ENCODE measurements at regions not wholly inside any gene's neighbourhood (a gene's known extent, or its start where the extent isn't known, plus 50 kb on each side); places are given as distances from the start of the nearest gene placed in this dataset.

- TF ChIP-seq ZNF274 (IDR thresholded peaks at IDR 0.05; ENCODE audit: borderline replicate concordance, extremely low read depth, low read length) (no peak), TAF1 (IDR thresholded peaks at IDR 0.05; ENCODE audit: low read depth, low read length) (no peak), TEAD4 (IDR thresholded peaks at IDR 0.05; ENCODE audit: low read depth, low read length) (no peak), EP300 (IDR thresholded peaks at IDR 0.05; ENCODE audit: borderline replicate concordance in 1 of 2, low read depth in 2 of 2, low read length in 2 of 2) (no peak), JUND (IDR thresholded peaks at IDR 0.05; ENCODE audit: low read length) (no peak), POLR2AphosphoS5 (IDR thresholded peaks at IDR 0.05; ENCODE audit: low read depth, low read length) (no peak), FOSL1 (IDR thresholded peaks at IDR 0.05; ENCODE audit: insufficient read depth, low read depth, low read length) (no peak), POLR2A (IDR thresholded peaks at IDR 0.05; ENCODE audit: control extremely low read depth in 1 of 2, low read depth in 2 of 2, low read length in 2 of 2) (no peak), YY1 (IDR thresholded peaks at IDR 0.05; ENCODE audit: low read depth, low read length) (no peak), RNF2 (IDR thresholded peaks at IDR 0.05; ENCODE audit: borderline replicate concordance, low read depth, low read length, missing control alignments, poor library complexity, severe bottlenecking) (no peak)
- TF ChIP-seq, protein P1, sequence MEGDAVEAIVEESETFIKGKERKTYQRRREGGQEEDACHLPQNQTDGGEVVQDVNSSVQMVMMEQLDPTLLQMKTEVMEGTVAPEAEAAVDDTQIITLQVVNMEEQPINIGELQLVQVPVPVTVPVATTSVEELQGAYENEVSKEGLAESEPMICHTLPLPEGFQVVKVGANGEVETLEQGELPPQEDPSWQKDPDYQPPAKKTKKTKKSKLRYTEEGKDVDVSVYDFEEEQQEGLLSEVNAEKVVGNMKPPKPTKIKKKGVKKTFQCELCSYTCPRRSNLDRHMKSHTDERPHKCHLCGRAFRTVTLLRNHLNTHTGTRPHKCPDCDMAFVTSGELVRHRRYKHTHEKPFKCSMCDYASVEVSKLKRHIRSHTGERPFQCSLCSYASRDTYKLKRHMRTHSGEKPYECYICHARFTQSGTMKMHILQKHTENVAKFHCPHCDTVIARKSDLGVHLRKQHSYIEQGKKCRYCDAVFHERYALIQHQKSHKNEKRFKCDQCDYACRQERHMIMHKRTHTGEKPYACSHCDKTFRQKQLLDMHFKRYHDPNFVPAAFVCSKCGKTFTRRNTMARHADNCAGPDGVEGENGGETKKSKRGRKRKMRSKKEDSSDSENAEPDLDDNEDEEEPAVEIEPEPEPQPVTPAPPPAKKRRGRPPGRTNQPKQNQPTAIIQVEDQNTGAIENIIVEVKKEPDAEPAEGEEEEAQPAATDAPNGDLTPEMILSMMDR (IDR thresholded peaks at IDR 0.05; ENCODE audit: control extremely low read depth in 1 of 3, insufficient read depth in 1 of 3, low read depth in 1 of 3, low read length in 3 of 3) = peak in 2 of 3 experiments; percentile 17 to 40; a peak in 2 of 4 replicates
Observed at GRCh38 chr13:53743906-53744305, 715.3 kb downstream of the OLFM4 start.
